ENCODE measurements at regions not wholly inside any gene's neighbourhood (a gene's known extent, or its start where the extent isn't known, plus 50 kb on each side); places are given as distances from the start of the nearest gene placed in this dataset.
"Not testable (repeated sequence)": the region's sequence is repeated elsewhere in the genome, so short reads cannot be mapped to it uniquely, and the experiment has no call there.

DNA sequence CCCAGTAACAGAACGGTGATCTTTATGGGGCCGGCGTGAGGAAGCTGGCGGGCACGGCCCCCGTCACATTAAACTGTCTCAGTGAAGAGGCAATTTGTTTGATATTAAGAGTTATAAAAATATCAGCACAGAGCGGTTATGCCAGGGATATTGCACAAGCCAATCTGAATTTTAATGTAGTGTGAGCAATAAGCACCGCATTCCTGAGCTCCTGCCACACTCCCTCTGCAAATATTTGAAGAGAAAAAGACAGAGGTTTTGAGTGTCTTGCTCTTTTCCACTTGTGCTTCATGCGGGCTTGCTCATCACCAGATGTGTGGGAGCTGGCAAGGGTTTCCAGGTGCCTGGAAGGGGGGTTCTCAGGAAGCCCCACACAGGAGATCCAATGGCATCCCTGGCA lies 50.3 kb upstream of the PAX8 start:
- TF ChIP-seq POLR2A (IDR thresholded peaks at IDR 0.05; ENCODE audit: low read depth, low read length); POLR2AphosphoS5 (IDR thresholded peaks at IDR 0.05; ENCODE audit: low read depth, low read length); TAF1 (IDR thresholded peaks at IDR 0.05; ENCODE audit: borderline replicate concordance, low read depth, low read length): not testable (repeated sequence)

Data from GM12892 (cell line).